ENCODE measurements at regions not wholly inside any gene's neighbourhood (a gene's known extent, or its start where the extent isn't known, plus 50 kb on each side); places are given as distances from the start of the nearest gene placed in this dataset.

DNA sequence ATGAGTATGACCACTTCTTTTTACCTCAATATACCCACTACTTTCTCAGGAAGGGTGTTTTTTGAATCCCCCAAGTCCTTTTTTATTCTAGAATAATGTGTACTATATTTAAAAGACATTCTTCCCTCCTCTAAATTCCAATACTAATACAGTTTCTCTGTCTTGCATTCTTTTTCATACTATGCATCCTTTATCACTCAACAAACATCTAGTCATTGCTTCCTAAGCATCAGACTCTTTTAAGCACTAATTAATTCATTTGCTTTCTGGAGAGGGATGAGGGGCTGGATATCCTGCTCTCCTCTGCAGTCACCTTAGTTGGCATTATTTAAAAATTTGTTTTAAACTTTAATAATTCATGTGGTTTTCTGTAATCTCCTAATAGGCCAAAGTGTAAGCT lies 838.8 kb downstream of the KCNT2 start:
- Histone ChIP-seq H3K4me1 (ENCODE audit: control insufficient read depth in 1 of 2, insufficient read depth in 2 of 2, low read length in 2 of 2) (no peaks in the 10 kb centered on the region), H2BK5ac (ENCODE audit: low read depth, low read length, poor library complexity) (no peak overlapping the region), H3K9me3 (ENCODE audit: insufficient read depth, low read depth, low read length) (no peaks in the 10 kb centered on the region), H3K27me3 (ENCODE audit: insufficient read depth, low read length) (no peaks in the 10 kb centered on the region), H2BK120ac (ENCODE audit: insufficient read depth, low read length, poor library complexity) (no peak overlapping the region), H3K23ac (ENCODE audit: low read length) (no peak overlapping the region), H3K79me1 (ENCODE audit: low read length) (no peaks in the 10 kb centered on the region), H3K18ac (ENCODE audit: low read length) (no peak overlapping the region), H2AK5ac (ENCODE audit: low read length) (no peak overlapping the region), H3K4me3 (ENCODE audit: low read depth, low read length) (no peak overlapping the region), H3K27ac (ENCODE audit: low read depth, low read length) (no peak overlapping the region), H3K79me2 (ENCODE audit: control insufficient read depth, insufficient read depth, low read length, poor library complexity) (no peaks in the 10 kb centered on the region), H3K9ac (ENCODE audit: low read length) (no peak overlapping the region), H2BK12ac (ENCODE audit: low read length) (no peak overlapping the region), H4K8ac (ENCODE audit: low read depth, low read length) (no peak overlapping the region), H3K4ac (ENCODE audit: low read depth, low read length) (no peak overlapping the region), H2AFZ (ENCODE audit: insufficient read depth, low read length, poor library complexity) (no peak overlapping the region), H3K36me3 (ENCODE audit: control insufficient read depth in 1 of 2, insufficient read depth in 2 of 2, low read length in 2 of 2) (no peaks in the 10 kb centered on the region), H4K12ac (ENCODE audit: low read depth, low read length) (no peak overlapping the region), H3K4me2 (ENCODE audit: low read length) (no peak overlapping the region), H4K91ac (ENCODE audit: low read depth, low read length) (no peak overlapping the region), H3K14ac (ENCODE audit: low read length) (no peak overlapping the region)
- peak in 1 of 2 donors; percentile 23 for DNase-seq

DNA sequence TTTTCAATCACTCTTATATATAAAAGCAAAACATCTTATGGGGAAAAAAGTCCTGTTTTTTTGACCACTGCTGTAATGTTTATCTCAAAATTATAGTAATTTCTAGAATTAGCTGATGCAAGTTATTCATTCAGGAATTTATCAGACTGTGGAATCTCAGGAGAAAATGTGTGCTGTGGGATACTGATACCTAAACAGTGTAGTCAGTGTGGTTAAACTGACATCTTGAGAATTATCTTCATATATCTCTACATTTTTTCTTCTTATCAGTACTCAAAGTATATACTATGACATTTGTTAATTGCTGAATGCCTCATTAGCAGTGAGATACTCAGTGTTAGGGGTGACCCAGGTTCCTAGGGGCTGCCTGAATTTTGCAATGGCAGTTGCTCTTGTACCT lies 839.3 kb downstream of the KCNT2 start:
- Histone ChIP-seq H2BK12ac (ENCODE audit: low read length) (no peak overlapping the region), H4K8ac (ENCODE audit: low read depth, low read length) (no peak overlapping the region), H3K79me1 (ENCODE audit: low read length) (no peaks in the 10 kb centered on the region), H3K4me3 (ENCODE audit: low read depth, low read length) (no peak overlapping the region), H2BK5ac (ENCODE audit: low read depth, low read length, poor library complexity) (no peak overlapping the region), H3K27ac (ENCODE audit: low read depth, low read length) (no peak overlapping the region), H3K4me2 (ENCODE audit: low read length) (no peak overlapping the region), H3K23ac (ENCODE audit: low read length) (no peak overlapping the region), H4K12ac (ENCODE audit: low read depth, low read length) (no peak overlapping the region), H3K9me3 (ENCODE audit: insufficient read depth, low read depth, low read length) (no peaks in the 10 kb centered on the region), H3K4me1 (ENCODE audit: control insufficient read depth in 1 of 2, insufficient read depth in 2 of 2, low read length in 2 of 2) (no peaks in the 10 kb centered on the region), H3K27me3 (ENCODE audit: insufficient read depth, low read length) (no peaks in the 10 kb centered on the region), H3K9ac (ENCODE audit: low read length) (no peak overlapping the region), H3K4ac (ENCODE audit: low read depth, low read length) (no peak overlapping the region), H3K79me2 (ENCODE audit: control insufficient read depth, insufficient read depth, low read length, poor library complexity) (no peaks in the 10 kb centered on the region), H2AFZ (ENCODE audit: insufficient read depth, low read length, poor library complexity) (no peak overlapping the region), H4K91ac (ENCODE audit: low read depth, low read length) (no peak overlapping the region), H3K14ac (ENCODE audit: low read length) (no peak overlapping the region), H3K18ac (ENCODE audit: low read length) (no peak overlapping the region), H2AK5ac (ENCODE audit: low read length) (no peak overlapping the region), H3K36me3 (ENCODE audit: control insufficient read depth in 1 of 2, insufficient read depth in 2 of 2, low read length in 2 of 2) (peaks cover 0 to under 1% of the 10 kb centered on the region in 2 experiments), H2BK120ac (ENCODE audit: insufficient read depth, low read length, poor library complexity) (no peak overlapping the region)
- peak; percentile 10 to 72 for DNase-seq

DNA sequence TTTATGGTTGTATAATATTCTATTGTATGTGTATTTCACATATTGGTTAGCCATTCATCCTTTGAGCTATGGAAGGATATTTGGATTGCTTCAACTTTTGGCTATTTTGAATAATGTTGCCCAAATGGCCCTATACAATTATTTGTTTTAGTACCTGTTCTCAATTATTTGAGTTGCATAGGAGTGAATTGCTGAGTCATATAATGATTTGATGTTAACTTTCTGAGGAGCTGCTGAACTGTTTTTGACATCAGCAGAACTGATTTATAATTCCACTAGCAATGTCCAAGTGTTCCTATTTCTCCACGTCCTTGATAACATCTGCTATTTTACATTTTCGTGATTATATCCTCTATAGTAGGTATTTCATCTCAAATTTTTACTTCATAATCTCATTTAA lies 839.9 kb downstream of the KCNT2 start:
- Histone ChIP-seq H3K79me1 (ENCODE audit: low read length) (peaks cover under 1% of the 10 kb centered on the region), H4K12ac (ENCODE audit: low read depth, low read length) (no peak overlapping the region), H3K4me1 (ENCODE audit: control insufficient read depth in 1 of 2, insufficient read depth in 2 of 2, low read length in 2 of 2) (peaks cover 4% of the 10 kb centered on the region in 2 experiments), H3K4me3 (ENCODE audit: low read depth, low read length) (no peak overlapping the region), H3K4me2 (ENCODE audit: low read length) (no peak overlapping the region), H4K91ac (ENCODE audit: low read depth, low read length) (no peak overlapping the region), H3K4ac (ENCODE audit: low read depth, low read length) (no peak overlapping the region), H3K79me2 (ENCODE audit: control insufficient read depth, insufficient read depth, low read length, poor library complexity) (no peaks in the 10 kb centered on the region), H3K9ac (ENCODE audit: low read length) (no peak overlapping the region), H2BK120ac (ENCODE audit: insufficient read depth, low read length, poor library complexity) (no peak overlapping the region), H2AFZ (ENCODE audit: insufficient read depth, low read length, poor library complexity) (no peak overlapping the region), H2BK5ac (ENCODE audit: low read depth, low read length, poor library complexity) (no peak overlapping the region), H3K14ac (ENCODE audit: low read length) (no peak overlapping the region), H3K18ac (ENCODE audit: low read length) (no peak overlapping the region), H4K8ac (ENCODE audit: low read depth, low read length) (no peak overlapping the region), H3K27me3 (ENCODE audit: insufficient read depth, low read length) (no peaks in the 10 kb centered on the region), H2BK12ac (ENCODE audit: low read length) (no peak overlapping the region), H3K9me3 (ENCODE audit: insufficient read depth, low read depth, low read length) (no peaks in the 10 kb centered on the region), H2AK5ac (ENCODE audit: low read length) (no peak overlapping the region), H3K27ac (ENCODE audit: low read depth, low read length) (no peak overlapping the region), H3K36me3 (ENCODE audit: control insufficient read depth in 1 of 2, insufficient read depth in 2 of 2, low read length in 2 of 2) (peaks cover 0 to 2% of the 10 kb centered on the region in 2 experiments), H3K23ac (ENCODE audit: low read length) (no peak overlapping the region)
- no CpG with 5 or more reads among the region's 2 CpGs for WGBS (ENCODE audit: extremely low coverage, insufficient coverage, insufficient read length)
- DNase-seq, result no peak

DNA sequence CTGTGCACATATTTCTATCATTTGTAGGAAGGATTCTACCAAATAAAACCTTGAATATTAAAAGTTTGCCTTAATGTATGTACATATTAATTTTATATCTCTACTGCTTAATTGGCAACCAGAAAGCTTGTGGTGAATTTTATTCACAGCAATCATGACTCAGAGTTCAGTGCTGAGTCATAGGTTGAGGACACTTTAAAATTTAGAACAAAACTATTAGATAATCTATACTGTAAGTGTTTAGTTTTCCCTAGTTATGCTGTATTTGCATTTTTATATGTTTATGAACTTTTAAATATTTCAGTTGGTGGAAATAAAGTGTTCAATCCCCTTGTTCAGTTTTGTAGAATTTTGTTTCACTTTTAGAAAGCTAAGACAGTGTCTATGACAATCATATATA lies 841.5 kb downstream of the KCNT2 start:
- Histone ChIP-seq H2AFZ (ENCODE audit: insufficient read depth, low read length, poor library complexity) (no peak overlapping the region), H2BK12ac (ENCODE audit: low read length) (no peak overlapping the region), H3K9me3 (ENCODE audit: insufficient read depth, low read depth, low read length) (no peaks in the 10 kb centered on the region), H2AK5ac (ENCODE audit: low read length) (no peak overlapping the region), H3K14ac (ENCODE audit: low read length) (no peak overlapping the region), H3K79me1 (ENCODE audit: low read length) (peaks cover 2% of the 10 kb centered on the region), H3K79me2 (ENCODE audit: control insufficient read depth, insufficient read depth, low read length, poor library complexity) (no peaks in the 10 kb centered on the region), H4K91ac (ENCODE audit: low read depth, low read length) (no peak overlapping the region), H3K4me1 (ENCODE audit: control insufficient read depth in 1 of 2, insufficient read depth in 2 of 2, low read length in 2 of 2) (peaks cover 6% of the 10 kb centered on the region in 2 experiments), H3K23ac (ENCODE audit: low read length) (no peak overlapping the region), H3K4me2 (ENCODE audit: low read length) (no peak overlapping the region), H2BK5ac (ENCODE audit: low read depth, low read length, poor library complexity) (no peak overlapping the region), H2BK120ac (ENCODE audit: insufficient read depth, low read length, poor library complexity) (no peak overlapping the region), H3K27me3 (ENCODE audit: insufficient read depth, low read length) (no peaks in the 10 kb centered on the region), H4K8ac (ENCODE audit: low read depth, low read length) (no peak overlapping the region), H4K12ac (ENCODE audit: low read depth, low read length) (no peak overlapping the region), H3K4me3 (ENCODE audit: low read depth, low read length) (no peak overlapping the region), H3K9ac (ENCODE audit: low read length) (no peak overlapping the region), H3K18ac (ENCODE audit: low read length) (no peak overlapping the region), H3K4ac (ENCODE audit: low read depth, low read length) (no peak overlapping the region), H3K27ac (ENCODE audit: low read depth, low read length) (no peak overlapping the region), H3K36me3 (ENCODE audit: control insufficient read depth in 1 of 2, insufficient read depth in 2 of 2, low read length in 2 of 2) (peaks cover 0 to 2% of the 10 kb centered on the region in 2 experiments)
- DNase-seq, result no peak

DNA sequence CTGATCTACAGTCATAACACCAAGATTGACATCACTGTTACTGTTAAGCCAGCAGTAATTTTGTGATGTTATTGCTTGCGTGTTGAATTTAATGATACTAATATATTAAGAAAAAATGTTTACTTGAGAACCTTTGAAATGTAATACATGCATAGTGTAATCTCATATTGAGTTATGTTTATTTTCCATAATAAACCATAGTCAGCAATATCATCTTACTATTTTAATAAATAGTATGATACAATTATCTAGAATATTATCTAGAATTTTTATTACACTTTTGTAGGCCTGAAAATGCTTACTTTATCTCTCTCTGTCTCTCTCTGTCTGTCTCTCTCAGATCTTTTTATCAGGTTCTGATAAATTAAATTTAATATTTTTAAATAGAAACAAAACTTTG lies 843.1 kb downstream of the KCNT2 start:
- Histone ChIP-seq H2BK12ac (ENCODE audit: low read length) (no peak overlapping the region), H3K27ac (ENCODE audit: low read depth, low read length) (no peak overlapping the region), H3K4me2 (ENCODE audit: low read length) (no peak overlapping the region)

More for the DNA sequence above, 843.1 kb downstream of the KCNT2 start:
- H2AK5ac ChIP-seq (ENCODE audit: low read length), result no peak overlapping the region
- H2BK120ac ChIP-seq (ENCODE audit: insufficient read depth, low read length, poor library complexity), result no peak overlapping the region
- peaks cover 6% of the 10 kb centered on the region in 2 experiments for H3K4me1 ChIP-seq (ENCODE audit: control insufficient read depth in 1 of 2, insufficient read depth in 2 of 2, low read length in 2 of 2)
- H3K18ac ChIP-seq (ENCODE audit: low read length), result no peak overlapping the region
- no peak for DNase-seq
- no peaks in the 10 kb centered on the region for H3K9me3 ChIP-seq (ENCODE audit: insufficient read depth, low read depth, low read length)
- H3K14ac ChIP-seq (ENCODE audit: low read length), result no peak overlapping the region
- no peak overlapping the region for H3K4ac ChIP-seq (ENCODE audit: low read depth, low read length)
- H3K36me3 ChIP-seq (ENCODE audit: control insufficient read depth in 1 of 2, insufficient read depth in 2 of 2, low read length in 2 of 2), result peaks cover 0 to 2% of the 10 kb centered on the region in 2 experiments
- no peak overlapping the region for H2AFZ ChIP-seq (ENCODE audit: insufficient read depth, low read length, poor library complexity)
- H4K91ac ChIP-seq (ENCODE audit: low read depth, low read length), result no peak overlapping the region
- H3K79me2 ChIP-seq (ENCODE audit: control insufficient read depth, insufficient read depth, low read length, poor library complexity), result no peaks in the 10 kb centered on the region
- H2BK5ac ChIP-seq (ENCODE audit: low read depth, low read length, poor library complexity), result no peak overlapping the region
- no CpG with 5 or more reads among the region's 1 CpG for WGBS (ENCODE audit: extremely low coverage, insufficient coverage, insufficient read length)
- peaks cover 2% of the 10 kb centered on the region for H3K79me1 ChIP-seq (ENCODE audit: low read length)
- H3K9ac ChIP-seq (ENCODE audit: low read length), result no peak overlapping the region
- no peak overlapping the region for H3K4me3 ChIP-seq (ENCODE audit: low read depth, low read length)
- no peak overlapping the region for H4K12ac ChIP-seq (ENCODE audit: low read depth, low read length)
- no peaks in the 10 kb centered on the region for H3K27me3 ChIP-seq (ENCODE audit: insufficient read depth, low read length)
- no peak overlapping the region for H3K23ac ChIP-seq (ENCODE audit: low read length)
- H4K8ac ChIP-seq (ENCODE audit: low read depth, low read length), result no peak overlapping the region
